Activated CD4-positive, alpha-beta T cell treated with anti-CD3 and anti-CD28 coated beads for 24 hours (primary cell): ENCODE measurements at regions not wholly inside any gene's neighbourhood (a gene's known extent, or its start where the extent isn't known, plus 50 kb on each side); places are given as distances from the start of the nearest gene placed in this dataset.

Source experiments
- DNase-seq, 2 donors: peaks; one replicate each; pipeline ENCODE4 v3.0.0-alpha.2; 2020; ENCODE audit warnings: low read depth in 2 of 2

- no peak for DNase-seq
These were observed 83.3 kb upstream of the TNR start for GRCh38 chr1:175826705-175827104.

- DNase-seq: peak in 1 of 2 donors; percentile 17
These were observed 80.7 kb upstream of the TNR start for GRCh38 chr1:175824079-175824478.

GRCh38 chr1:175823406-175823805 is 80.0 kb upstream of the TNR start:
- no peak for DNase-seq

GRCh38 chr1:175822580-175822979 is 79.2 kb upstream of the TNR start:
- no peak for DNase-seq

GRCh38 chr1:175820456-175821025 is 77.1 kb upstream of the TNR start:
- no peak for DNase-seq

- DNase-seq: no peak
These were observed 75.5 kb upstream of the TNR start for GRCh38 chr1:175818929-175819328.

GRCh38 chr1:175817445-175817844 is 74.0 kb upstream of the TNR start:
- DNase-seq: no peak

GRCh38 chr1:175814885-175815284 is 71.5 kb upstream of the TNR start:
- DNase-seq: no peak

- no peak for DNase-seq
These were observed 69.5 kb upstream of the TNR start for GRCh38 chr1:175812936-175813335.

- DNase-seq: no peak
These were observed 66.9 kb upstream of the TNR start for GRCh38 chr1:175810305-175810704.

- DNase-seq: no peak
These were observed 65.6 kb upstream of the TNR start for GRCh38 chr1:175808999-175809398.

- DNase-seq: no peak
These were observed 65.2 kb upstream of the TNR start for GRCh38 chr1:175808573-175808972.

- no peak for DNase-seq
These were observed 61.2 kb upstream of the TNR start for GRCh38 chr1:175804561-175804960.

- DNase-seq: no peak
These were observed 60.0 kb upstream of the TNR start for GRCh38 chr1:175803413-175803812.

GRCh38 chr1:175802407-175803123 is 59.2 kb upstream of the TNR start:
- DNase-seq: no peak

GRCh38 chr1:175801979-175802378 is 58.6 kb upstream of the TNR start:
- no peak for DNase-seq

GRCh38 chr1:175797576-175797975 is 54.2 kb upstream of the TNR start:
- no peak for DNase-seq

GRCh38 chr1:175794586-175794985 is 51.2 kb upstream of the TNR start:
- no peak for DNase-seq

GRCh38 chr1:175793617-175794016 is 50.2 kb upstream of the TNR start:
- no peak for DNase-seq
